ENCODE measurements at regions not wholly inside any gene's neighbourhood (a gene's known extent, or its start where the extent isn't known, plus 50 kb on each side); places are given as distances from the start of the nearest gene placed in this dataset.

DNA sequence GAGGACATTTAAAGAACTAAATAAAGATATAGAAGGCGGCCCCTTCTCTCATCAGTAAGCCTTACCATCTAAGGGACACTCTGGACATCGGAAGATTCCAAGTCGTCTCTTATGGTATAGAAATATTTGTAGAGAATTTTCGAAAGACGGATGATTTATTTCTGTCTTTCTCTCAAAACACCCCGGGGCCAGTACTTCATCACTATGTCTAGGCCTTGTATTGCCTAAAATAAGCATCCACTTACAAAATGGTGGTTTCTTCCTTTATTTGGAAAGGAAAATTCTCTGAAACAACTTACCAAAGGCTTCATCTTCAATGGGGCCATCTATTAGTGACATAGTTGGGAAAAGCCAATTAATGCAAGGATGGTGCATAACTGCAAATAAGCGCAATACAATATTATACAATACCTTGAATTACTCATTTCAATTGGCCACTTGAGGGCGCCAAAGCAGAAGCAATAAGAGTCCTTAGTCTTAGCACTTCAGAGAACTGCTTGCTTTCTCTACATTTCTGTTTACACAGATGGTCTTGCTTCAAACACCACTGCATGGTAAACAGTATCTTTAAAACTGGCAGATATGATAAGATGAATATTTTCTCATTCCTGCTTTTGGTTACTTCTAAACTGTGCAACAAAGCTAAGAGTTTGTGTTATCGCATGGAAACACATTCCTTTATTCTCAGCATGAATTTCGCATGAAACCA, 113.2 kb downstream of the VIP start:
- H3K4me1 Mint-ChIP-seq, result no peaks in the 10 kb centered on the region
- no peak overlapping the region for H3K4me3 Mint-ChIP-seq
- H3K9me3 Mint-ChIP-seq, result no peaks in the 10 kb centered on the region
- peak; percentile 27 to 51 (median 32) for DNase-seq
- H3K36me3 Mint-ChIP-seq, result no peaks in the 10 kb centered on the region
- H3K27me3 Mint-ChIP-seq (ENCODE audit: low read depth in 3 of 3), result peaks cover 1 to 5% (median 4%) of the 10 kb centered on the region in 3 donors
- no peak overlapping the region for H3K27ac Mint-ChIP-seq

DNA sequence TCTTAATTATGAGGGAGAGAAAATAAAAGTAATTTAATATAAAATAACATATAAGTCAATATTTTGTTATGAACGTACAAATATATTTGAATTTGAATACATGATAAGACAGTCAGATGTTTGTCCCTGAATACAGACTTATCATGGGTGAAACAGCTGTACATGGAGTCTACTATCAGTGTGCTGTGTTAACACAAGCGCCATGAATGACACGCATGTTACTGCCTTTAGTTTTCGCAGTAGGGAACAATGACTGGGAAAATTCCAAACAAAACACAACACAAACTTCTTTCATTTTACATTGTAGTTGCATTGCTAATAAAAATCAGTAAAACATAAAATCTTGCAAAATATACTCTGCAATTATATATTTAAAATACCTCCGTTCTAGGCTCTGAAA, 108.6 kb downstream of the FBXO5 start:
- H3K9me3 Mint-ChIP-seq, result peaks cover 0 to 4% (median 0%) of the 10 kb centered on the region in 6 donors
- no peak overlapping the region for H3K4me3 Mint-ChIP-seq
- no peak for DNase-seq
- H3K27me3 Mint-ChIP-seq (ENCODE audit: low read depth in 3 of 3), result peaks cover 0 to 4% (median 3%) of the 10 kb centered on the region in 3 donors
- H3K36me3 Mint-ChIP-seq, result no peaks in the 10 kb centered on the region
- no peak overlapping the region for H3K27ac Mint-ChIP-seq
- H3K4me1 Mint-ChIP-seq, result no peaks in the 10 kb centered on the region

GRCh38 chr6:152874846-152875568, 107.8 kb downstream of the FBXO5 start:
- H3K27me3 Mint-ChIP-seq (ENCODE audit: low read depth in 3 of 3), result peaks cover under 1 to 7% (median 5%) of the 10 kb centered on the region in 3 donors
- no peak overlapping the region for H3K27ac Mint-ChIP-seq
- H3K9me3 Mint-ChIP-seq, result peaks cover 4 to 7% (median 6%) of the 10 kb centered on the region in 6 donors

GRCh38 chr6:152879681-152880080, 103.2 kb downstream of the FBXO5 start:
- DNase-seq, result no peak
- no peaks in the 10 kb centered on the region for H3K36me3 Mint-ChIP-seq
- H3K4me1 Mint-ChIP-seq, result no peaks in the 10 kb centered on the region
- peaks cover 6 to 13% (median 8%) of the 10 kb centered on the region in 6 donors for H3K9me3 Mint-ChIP-seq
- H3K27ac Mint-ChIP-seq, result no peak overlapping the region
- H3K27me3 Mint-ChIP-seq (ENCODE audit: low read depth in 3 of 3), result peaks cover 3 to 9% (median 5%) of the 10 kb centered on the region in 3 donors
- no peak overlapping the region for H3K4me3 Mint-ChIP-seq

More at GRCh38 chr6:152874846-152875568, 107.8 kb downstream of the FBXO5 start:
- Mint-ChIP-seq H3K4me1 (no peaks in the 10 kb centered on the region), H3K4me3 (no peak overlapping the region), H3K36me3 (no peaks in the 10 kb centered on the region)
- DNase-seq, result no peak

GRCh38 chr6:152893187-152893586, 89.7 kb downstream of the FBXO5 start:
- no peak for DNase-seq
- H3K27ac Mint-ChIP-seq, result no peak overlapping the region

GRCh38 chr6:152896923-152897322, 85.9 kb downstream of the FBXO5 start:
- H3K27me3 Mint-ChIP-seq (ENCODE audit: low read depth in 3 of 3), result peaks cover 1 to 22% (median 2%) of the 10 kb centered on the region in 3 donors
- no peaks in the 10 kb centered on the region for H3K4me1 Mint-ChIP-seq
- DNase-seq, result no peak
- no peaks in the 10 kb centered on the region for H3K36me3 Mint-ChIP-seq
- no peaks in the 10 kb centered on the region for H3K9me3 Mint-ChIP-seq
- H3K4me3 Mint-ChIP-seq, result no peak overlapping the region
- H3K27ac Mint-ChIP-seq, result no peak overlapping the region

More at GRCh38 chr6:152893187-152893586, 89.7 kb downstream of the FBXO5 start:
- Mint-ChIP-seq H3K4me3 (no peak overlapping the region), H3K36me3 (no peaks in the 10 kb centered on the region), H3K9me3 (peaks cover 0 to 3% (median 0%) of the 10 kb centered on the region in 6 donors), H3K4me1 (no peaks in the 10 kb centered on the region), H3K27me3 (ENCODE audit: low read depth in 3 of 3) (peaks cover 3 to 15% (median 10%) of the 10 kb centered on the region in 3 donors)

DNA sequence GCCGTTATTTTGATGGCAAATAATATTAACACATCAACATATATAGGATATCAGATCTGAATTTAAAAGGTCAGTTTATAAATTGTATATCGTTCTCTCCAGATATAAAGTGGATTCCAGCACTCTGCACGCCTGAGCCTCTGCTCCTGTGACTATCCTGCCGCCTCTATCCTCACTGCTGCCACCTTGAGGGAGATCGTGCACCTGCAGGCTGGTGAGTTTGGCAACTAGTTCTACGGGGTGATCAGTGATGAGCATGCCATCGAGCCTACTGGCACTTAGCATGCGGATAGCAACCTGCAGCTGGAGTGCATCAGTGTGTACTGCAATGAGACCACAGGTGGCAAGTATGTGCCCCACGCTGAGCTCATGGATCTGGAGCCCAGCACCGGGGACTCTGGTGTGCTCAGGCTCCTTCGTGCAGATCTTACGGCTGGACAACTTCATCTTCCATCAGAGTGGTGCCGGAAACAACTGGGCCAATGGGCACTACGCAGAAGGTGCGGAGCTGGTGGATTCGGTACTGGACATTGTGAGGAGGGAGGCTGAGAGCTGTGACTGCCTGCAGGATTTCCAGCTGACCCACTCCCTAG, 84.9 kb downstream of the FBXO5 start:
- Mint-ChIP-seq H3K9me3 (no peaks in the 10 kb centered on the region), H3K27ac (no peak overlapping the region), H3K36me3 (no peaks in the 10 kb centered on the region), H3K27me3 (ENCODE audit: low read depth in 3 of 3) (peaks cover 0 to 24% (median 4%) of the 10 kb centered on the region in 3 donors), H3K4me3 (no peak overlapping the region), H3K4me1 (no peaks in the 10 kb centered on the region)
- peak; percentile 18 to 46 (median 37) for DNase-seq

DNA sequence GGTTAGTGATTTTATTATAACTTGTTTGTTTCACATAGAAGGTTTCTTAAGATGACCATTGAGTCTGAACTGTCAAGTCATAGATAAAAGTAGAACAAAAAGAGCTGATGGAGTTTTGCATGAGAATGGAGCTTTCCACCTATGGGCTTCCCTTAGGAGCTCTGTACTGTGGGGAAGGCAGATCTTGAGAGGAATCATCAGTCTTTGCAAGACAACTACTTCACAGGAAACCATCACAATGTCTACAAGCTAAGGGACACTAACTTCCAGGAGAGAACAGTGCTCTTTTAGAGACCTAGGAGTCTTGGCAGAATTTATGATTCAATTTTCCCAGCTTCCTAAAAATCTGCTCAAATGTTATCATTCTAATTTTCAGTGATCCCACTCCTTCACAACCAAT, 78.2 kb downstream of the FBXO5 start:
- Mint-ChIP-seq H3K36me3 (no peaks in the 10 kb centered on the region), H3K4me3 (no peak overlapping the region), H3K27ac (no peak overlapping the region), H3K27me3 (ENCODE audit: low read depth in 3 of 3) (peaks cover 3 to 10% (median 6%) of the 10 kb centered on the region in 3 donors), H3K4me1 (no peaks in the 10 kb centered on the region), H3K9me3 (no peaks in the 10 kb centered on the region)
- DNase-seq, result no peak

DNA sequence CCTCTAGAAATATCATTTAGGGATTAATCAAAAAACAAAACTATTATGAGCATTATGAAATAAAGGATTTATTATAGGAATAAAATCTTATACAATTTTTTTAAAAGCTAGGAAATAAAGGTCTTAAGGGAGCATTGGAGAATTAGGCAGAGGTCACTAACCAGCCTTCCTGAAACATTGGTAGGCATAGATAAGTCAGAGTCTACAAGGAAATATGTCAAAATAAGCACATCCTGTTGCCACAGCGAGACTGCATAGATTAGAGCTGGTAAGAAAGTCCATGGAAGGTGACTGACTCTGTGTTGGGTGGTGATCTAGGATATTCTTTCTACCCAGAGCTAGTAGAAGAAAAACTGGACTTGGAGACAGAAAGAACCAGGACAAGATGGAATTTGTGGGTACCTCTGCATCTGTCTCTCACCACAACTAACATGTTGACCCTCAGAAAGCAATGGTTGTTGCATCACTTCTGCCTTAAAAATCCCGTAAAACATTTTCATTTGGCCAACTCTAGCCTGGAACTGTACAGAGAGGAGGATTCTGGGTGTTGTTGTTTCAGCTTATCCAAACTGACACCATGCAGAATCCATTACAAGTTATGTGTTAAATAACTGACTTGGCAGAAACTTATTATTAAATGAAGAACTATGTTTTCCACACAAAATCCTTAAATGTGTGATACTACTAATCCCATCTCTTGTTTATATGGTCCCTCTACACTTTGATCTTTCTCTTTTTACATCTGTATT, 77.1 kb downstream of the FBXO5 start:
- no peak for DNase-seq
- Mint-ChIP-seq H3K27ac (no peak overlapping the region), H3K4me1 (no peaks in the 10 kb centered on the region), H3K36me3 (no peaks in the 10 kb centered on the region), H3K4me3 (no peak overlapping the region), H3K9me3 (no peaks in the 10 kb centered on the region), H3K27me3 (ENCODE audit: low read depth in 3 of 3) (peaks cover 3 to 9% (median 4%) of the 10 kb centered on the region in 3 donors)

- H3K4me3 Mint-ChIP-seq, result no peak overlapping the region
- DNase-seq, result no peak
- no peak overlapping the region for H3K27ac Mint-ChIP-seq
- H3K4me1 Mint-ChIP-seq, result no peaks in the 10 kb centered on the region
- H3K36me3 Mint-ChIP-seq, result no peaks in the 10 kb centered on the region
- peaks cover 0 to 4% (median 0%) of the 10 kb centered on the region in 6 donors for H3K9me3 Mint-ChIP-seq
- peaks cover 4 to 12% (median 4%) of the 10 kb centered on the region in 3 donors for H3K27me3 Mint-ChIP-seq (ENCODE audit: low read depth in 3 of 3)
These were observed 73.6 kb downstream of the FBXO5 start for GRCh38 chr6:152909241-152909640.

DNA sequence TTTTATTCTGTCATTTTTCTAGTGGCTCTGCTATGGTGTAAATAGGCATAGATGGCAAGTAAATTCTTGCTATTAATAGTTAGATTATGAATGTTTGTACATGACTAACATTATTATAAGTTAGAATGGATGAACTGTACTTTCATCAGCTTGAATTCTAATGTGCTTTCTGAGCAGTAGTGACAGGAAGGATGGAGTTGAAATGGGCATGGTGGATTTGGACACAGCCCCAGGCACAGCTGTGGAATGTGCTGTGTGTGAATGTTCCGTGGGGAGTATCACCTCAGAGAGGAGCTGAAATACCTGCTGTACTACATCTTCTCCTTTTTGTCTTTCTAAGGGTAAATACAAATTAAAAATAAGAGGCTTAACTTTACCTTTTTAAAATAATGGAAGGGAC, 66.8 kb downstream of the FBXO5 start:
- Mint-ChIP-seq H3K36me3 (no peaks in the 10 kb centered on the region), H3K4me1 (no peaks in the 10 kb centered on the region), H3K9me3 (peaks cover 0 to 4% (median 0%) of the 10 kb centered on the region in 6 donors), H3K4me3 (no peak overlapping the region), H3K27me3 (ENCODE audit: low read depth in 3 of 3) (peaks cover 4 to 12% (median 10%) of the 10 kb centered on the region in 3 donors), H3K27ac (no peak overlapping the region)
- DNase-seq, result no peak

GRCh38 chr6:152918991-152919390, 63.9 kb downstream of the FBXO5 start:
- Mint-ChIP-seq H3K4me1 (no peaks in the 10 kb centered on the region), H3K36me3 (no peaks in the 10 kb centered on the region), H3K27me3 (ENCODE audit: low read depth in 3 of 3) (peaks cover 2 to 9% (median 5%) of the 10 kb centered on the region in 3 donors), H3K27ac (no peak overlapping the region), H3K4me3 (no peak overlapping the region), H3K9me3 (peaks cover 0 to 7% (median 0%) of the 10 kb centered on the region in 6 donors)
- DNase-seq, result no peak

DNA sequence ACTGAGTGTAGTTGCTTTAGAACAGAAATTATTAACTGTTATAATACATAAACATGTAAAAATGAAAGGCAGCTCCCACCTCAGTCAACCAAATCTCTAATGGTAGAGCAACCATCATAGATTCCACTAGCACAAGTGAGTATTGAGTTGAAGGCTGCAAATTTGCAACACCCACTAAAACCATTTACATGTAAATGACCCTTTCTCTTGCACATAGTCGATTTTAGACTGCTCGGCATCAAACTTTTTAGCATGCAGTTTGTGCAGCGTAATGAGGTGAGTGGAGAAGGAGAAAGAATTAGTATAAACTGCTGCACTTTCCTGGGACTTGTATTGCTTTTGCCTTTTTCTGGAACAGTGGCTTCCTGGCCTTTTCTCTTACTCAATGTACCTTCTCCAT, 62.8 kb downstream of the FBXO5 start:
- no peak overlapping the region for H3K27ac Mint-ChIP-seq
- peaks cover 3 to 8% (median 3%) of the 10 kb centered on the region in 3 donors for H3K27me3 Mint-ChIP-seq (ENCODE audit: low read depth in 3 of 3)
- peaks cover 0 to 7% (median 0%) of the 10 kb centered on the region in 6 donors for H3K9me3 Mint-ChIP-seq
- no peak overlapping the region for H3K4me3 Mint-ChIP-seq
- no peaks in the 10 kb centered on the region for H3K36me3 Mint-ChIP-seq
- no peak for DNase-seq
- H3K4me1 Mint-ChIP-seq, result no peaks in the 10 kb centered on the region
